ENCODE measurements at regions not wholly inside any gene's neighbourhood (a gene's known extent, or its start where the extent isn't known, plus 50 kb on each side); places are given as distances from the start of the nearest gene placed in this dataset.

DNA sequence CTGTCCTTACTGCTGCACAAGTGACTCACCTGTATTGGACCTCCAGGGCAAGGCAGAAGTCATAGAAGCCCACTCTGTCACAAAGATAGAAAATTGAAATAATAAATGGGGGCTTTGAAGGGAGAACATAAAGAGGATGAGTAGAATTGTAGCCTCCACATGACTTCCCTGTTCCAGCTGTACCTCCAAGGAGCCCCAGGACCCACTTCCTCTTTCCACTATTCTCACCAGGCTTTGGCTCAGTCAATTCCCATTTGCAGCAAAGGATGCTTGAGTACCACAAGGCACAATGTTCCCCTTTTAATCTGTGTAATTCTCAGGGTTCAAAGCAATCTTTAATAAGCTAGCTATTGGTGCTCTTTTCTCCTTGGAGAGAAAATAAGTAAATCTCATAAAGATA, 512.1 kb downstream of the TOX3 start:
- TF ChIP-seq ZFX (IDR thresholded peaks at IDR 0.05; ENCODE audit: borderline replicate concordance): no peak
- TF ChIP-seq, protein P1, sequence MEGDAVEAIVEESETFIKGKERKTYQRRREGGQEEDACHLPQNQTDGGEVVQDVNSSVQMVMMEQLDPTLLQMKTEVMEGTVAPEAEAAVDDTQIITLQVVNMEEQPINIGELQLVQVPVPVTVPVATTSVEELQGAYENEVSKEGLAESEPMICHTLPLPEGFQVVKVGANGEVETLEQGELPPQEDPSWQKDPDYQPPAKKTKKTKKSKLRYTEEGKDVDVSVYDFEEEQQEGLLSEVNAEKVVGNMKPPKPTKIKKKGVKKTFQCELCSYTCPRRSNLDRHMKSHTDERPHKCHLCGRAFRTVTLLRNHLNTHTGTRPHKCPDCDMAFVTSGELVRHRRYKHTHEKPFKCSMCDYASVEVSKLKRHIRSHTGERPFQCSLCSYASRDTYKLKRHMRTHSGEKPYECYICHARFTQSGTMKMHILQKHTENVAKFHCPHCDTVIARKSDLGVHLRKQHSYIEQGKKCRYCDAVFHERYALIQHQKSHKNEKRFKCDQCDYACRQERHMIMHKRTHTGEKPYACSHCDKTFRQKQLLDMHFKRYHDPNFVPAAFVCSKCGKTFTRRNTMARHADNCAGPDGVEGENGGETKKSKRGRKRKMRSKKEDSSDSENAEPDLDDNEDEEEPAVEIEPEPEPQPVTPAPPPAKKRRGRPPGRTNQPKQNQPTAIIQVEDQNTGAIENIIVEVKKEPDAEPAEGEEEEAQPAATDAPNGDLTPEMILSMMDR (IDR thresholded peaks at IDR 0.05): no peak
- no peak overlapping the region for H3K27ac ChIP-seq

DNA sequence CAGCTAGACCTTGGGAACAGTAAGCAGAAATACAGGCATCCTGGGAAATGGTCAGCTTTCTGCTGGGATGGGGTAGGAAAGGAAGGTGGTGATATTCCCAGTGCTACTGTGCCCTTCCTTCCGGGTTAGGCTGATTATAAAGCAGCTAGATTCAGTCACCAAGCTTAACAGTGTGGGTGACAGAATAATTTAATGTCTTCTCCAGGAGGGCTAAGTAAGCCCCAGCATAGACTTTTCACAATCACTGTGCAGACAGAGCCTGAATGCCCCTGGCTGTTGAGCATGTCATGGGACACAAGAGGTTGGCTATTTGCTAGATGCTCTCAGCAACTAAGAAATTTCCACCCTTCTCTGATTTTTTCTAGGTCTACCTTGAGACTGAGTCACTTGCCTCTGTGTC, 513.0 kb downstream of the TOX3 start:
- H3K27ac ChIP-seq: no peak overlapping the region
- TF ChIP-seq, protein P1 (IDR thresholded peaks at IDR 0.05): no peak
- TF ChIP-seq ZFX (IDR thresholded peaks at IDR 0.05; ENCODE audit: borderline replicate concordance): no peak

DNA sequence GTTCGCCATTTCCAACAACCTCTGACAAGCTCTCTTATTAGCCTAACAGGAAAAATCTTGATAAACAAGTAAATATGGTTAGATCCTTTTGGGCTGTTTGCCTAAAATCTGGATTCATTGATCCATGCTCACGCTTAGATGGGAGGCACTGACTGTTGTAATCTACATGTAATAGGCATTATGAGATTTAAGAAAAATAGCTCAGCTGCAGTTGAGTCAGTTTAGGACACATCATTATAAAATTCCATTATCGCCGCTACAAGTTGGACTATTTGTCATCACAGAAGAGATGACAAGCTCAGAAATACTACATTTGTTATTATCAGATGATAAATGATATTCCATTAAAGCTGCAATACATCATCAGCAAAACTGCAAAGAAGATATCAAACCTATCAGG, 524.0 kb downstream of the TOX3 start:
- no peak overlapping the region for H3K27ac ChIP-seq
- no peak for TF ChIP-seq ZFX (IDR thresholded peaks at IDR 0.05; ENCODE audit: borderline replicate concordance)
- TF ChIP-seq, protein P1 (IDR thresholded peaks at IDR 0.05): no peak

DNA sequence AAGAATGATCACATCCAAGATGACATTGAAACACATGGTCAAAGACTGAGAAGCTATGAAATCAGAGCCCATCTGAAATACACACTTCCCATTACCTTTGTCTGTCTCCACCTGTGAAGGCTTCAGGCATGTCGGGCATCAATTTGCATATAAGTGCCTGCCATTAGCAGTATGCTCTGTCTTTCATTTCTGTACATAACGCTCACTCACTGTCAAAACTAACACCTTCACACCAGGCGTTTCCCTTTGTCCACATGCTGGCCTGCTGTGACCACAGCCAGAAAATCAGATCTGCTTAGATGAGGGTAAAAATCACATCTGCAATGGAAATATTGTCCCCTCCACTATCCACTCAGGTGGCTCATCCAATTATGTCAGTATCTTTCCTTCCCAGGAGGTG, 524.8 kb downstream of the TOX3 start:
- H3K27ac ChIP-seq: no peak overlapping the region
- TF ChIP-seq, protein P1 (IDR thresholded peaks at IDR 0.05): no peak
- no peak for TF ChIP-seq ZFX (IDR thresholded peaks at IDR 0.05; ENCODE audit: borderline replicate concordance)

DNA sequence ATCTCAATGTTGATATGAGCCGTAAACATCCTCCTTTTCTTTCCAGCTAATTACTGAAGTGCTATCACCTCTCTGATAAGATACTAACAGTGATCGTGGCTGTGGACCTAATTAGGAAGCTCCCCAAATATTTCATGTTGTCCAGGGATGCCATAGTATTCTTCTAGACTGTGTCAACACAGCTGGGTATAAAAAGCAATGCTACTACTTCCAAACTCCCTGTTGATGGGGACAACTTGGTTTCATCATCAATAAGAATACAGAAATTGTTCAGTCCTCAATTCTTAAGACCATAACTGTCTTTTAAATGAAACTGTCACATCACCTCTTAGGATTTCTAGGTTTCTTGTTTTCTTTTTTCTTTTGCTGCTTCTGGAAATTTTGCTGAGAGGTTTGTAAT, 530.6 kb downstream of the TOX3 start:
- TF ChIP-seq ZFX (IDR thresholded peaks at IDR 0.05; ENCODE audit: borderline replicate concordance): no peak
- TF ChIP-seq, protein P1 (IDR thresholded peaks at IDR 0.05): no peak
- H3K27ac ChIP-seq: no peak overlapping the region

DNA sequence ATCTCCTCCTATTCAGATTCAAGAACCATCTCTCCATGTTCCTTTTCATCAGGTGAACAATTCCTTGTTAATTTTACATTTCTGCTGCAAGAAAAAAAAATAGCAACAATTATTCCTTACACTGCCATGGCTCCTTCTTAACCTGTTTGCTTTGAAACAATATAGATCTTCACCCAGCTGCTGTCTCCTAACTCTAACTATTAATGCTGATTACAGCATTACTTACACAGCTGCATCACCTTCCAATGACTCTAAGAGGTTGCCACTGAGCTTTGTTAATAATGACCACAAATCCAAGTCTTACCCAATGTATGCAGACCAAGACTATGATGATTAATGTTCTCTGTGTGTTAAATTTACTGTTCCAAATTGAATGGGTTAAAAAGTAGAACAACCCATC, 541.4 kb downstream of the TOX3 start:
- no peak overlapping the region for H3K27ac ChIP-seq
- TF ChIP-seq, protein P1 (IDR thresholded peaks at IDR 0.05): no peak
- TF ChIP-seq ZFX (IDR thresholded peaks at IDR 0.05; ENCODE audit: borderline replicate concordance): no peak

DNA sequence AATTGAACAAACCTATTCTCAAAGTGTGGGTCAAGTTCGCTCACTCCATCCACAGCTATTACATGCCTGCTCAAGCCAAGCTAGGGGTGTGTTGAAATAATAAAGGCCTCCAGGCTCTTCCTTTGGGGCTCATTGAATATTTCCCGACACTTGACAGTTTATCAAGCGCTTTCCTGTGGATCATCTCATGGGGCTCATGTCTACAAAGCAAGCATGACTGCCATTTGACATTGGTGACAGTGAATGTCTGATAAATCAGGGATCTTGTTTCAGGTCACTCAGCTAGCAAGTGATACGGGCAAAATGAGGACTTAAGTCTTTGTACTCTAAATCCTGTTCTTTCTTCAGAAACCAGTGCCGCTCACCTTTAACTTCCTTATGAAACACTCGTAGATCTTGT, 542.6 kb downstream of the TOX3 start:
- H3K27ac ChIP-seq: no peak overlapping the region
- no peak for TF ChIP-seq ZFX (IDR thresholded peaks at IDR 0.05; ENCODE audit: borderline replicate concordance)
- TF ChIP-seq, protein P1 (IDR thresholded peaks at IDR 0.05): no peak
